AG10803 (cell line): ENCODE measurements at regions not wholly inside any gene's neighbourhood (a gene's known extent, or its start where the extent isn't known, plus 50 kb on each side); places are given as distances from the start of the nearest gene placed in this dataset.
A peak's percentile ranks its signal among the peaks of the same experiment; 100 is the strongest.
"Not testable (repeated sequence)": the region's sequence is repeated elsewhere in the genome, so short reads cannot be mapped to it uniquely, and the experiment has no call there.

Experiments used
- DNase-seq: peaks from one replicate; pipeline ENCODE4 v3.0.0; 2010; ENCODE audit warnings: low read depth
- H3K4me3 ChIP-seq: 2 replicates; pipeline ENCODE4 v1.5.1; 2011; ENCODE audit warnings: mild to moderate bottlenecking, low read length, control low read depth
- CTCF ChIP-seq: conservative IDR thresholded peaks from 2 replicates; pipeline ENCODE4 v1.5.1; 2011; ENCODE audit warnings: mild to moderate bottlenecking, low read length, control low read depth, inconsistent platforms

DNA sequence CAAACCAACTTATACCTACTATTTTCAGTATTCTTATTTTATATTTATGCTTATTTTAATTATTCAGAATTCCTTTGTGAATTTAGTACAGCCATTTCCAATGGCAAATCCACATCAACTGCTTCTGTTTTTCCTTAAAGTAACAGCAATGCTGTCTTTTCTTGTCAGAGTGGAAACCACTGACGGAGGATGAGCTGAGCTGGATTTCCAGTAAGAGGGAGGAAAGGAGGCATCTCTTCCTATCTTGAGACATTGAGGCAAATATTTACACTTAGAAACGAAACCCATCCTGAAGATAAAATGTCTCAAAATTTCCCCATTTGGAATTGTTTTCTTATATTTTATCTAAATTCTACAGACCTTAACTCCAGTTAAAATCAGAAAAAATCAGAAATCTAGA is 66.1 kb upstream of the SLC44A3 start:
- no peak for DNase-seq
- no peak for TF ChIP-seq CTCF
- no peak overlapping the region for H3K4me3 ChIP-seq

DNA sequence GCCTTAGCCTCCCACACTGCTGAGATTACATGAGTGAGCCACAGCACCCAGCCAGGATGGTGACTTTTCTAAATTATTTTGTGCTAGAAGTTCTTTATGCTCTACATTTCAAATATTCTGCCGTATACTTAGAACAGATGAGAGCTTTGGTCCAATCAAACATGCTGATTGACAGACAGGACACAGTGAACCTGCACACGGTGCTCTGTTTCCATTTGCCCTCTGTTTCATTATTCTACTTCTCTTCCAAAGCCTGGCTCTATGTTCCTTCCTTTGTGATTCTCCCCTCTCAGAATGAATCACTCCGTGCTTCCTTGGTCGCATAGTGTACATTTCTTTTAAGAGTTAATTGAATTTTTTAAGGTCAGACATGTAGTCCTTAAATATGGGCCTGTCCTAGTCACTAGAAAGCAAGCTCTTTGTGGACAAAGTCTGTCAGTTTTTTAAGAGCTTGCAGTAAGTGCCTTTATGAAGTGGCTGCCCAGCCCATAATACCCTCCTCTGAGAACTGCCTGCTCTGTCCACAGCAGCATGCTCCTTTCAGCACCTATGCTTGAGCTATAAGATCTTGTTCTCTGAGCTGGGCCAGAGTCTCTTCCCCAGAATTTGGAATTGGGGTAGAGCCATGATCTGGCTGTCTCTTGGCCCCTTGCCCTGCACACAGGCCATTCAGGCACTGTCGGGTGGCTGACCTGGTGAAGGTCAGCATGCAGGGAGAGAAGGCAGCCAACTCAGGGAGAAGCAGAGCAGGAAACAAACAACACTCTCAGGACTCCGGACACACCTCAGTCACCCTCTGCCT is 66.8 kb upstream of the SLC44A3 start:
- H3K4me3 ChIP-seq = no peak overlapping the region
- no peak for TF ChIP-seq CTCF
- no peak for DNase-seq

DNA sequence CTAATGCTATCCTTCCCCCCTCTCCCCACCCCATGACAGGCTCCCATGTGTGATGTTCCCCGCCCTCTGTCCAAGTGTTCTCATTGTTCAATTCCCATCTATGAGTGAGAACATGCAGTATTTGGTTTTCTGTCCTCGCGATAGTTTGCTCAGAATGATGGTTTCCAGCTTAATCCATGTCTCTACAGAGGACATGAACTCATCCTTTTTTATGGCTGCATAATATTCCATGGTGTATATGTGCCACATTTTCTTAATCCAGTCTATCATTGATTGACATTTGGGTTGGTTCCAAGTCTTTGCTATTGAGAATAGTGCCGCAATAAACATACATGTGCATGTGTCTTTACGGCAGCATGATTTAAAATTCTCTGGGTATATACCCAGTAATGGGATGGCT is 68.7 kb upstream of the SLC44A3 start:
- H3K4me3 ChIP-seq, DNase-seq: not testable (repeated sequence)

GRCh38 chr1:94746635-94747525 is 73.3 kb upstream of the SLC44A3 start:
- no peak overlapping the region for H3K4me3 ChIP-seq
- DNase-seq = peak; percentile 52
- TF ChIP-seq CTCF = no peak

DNA sequence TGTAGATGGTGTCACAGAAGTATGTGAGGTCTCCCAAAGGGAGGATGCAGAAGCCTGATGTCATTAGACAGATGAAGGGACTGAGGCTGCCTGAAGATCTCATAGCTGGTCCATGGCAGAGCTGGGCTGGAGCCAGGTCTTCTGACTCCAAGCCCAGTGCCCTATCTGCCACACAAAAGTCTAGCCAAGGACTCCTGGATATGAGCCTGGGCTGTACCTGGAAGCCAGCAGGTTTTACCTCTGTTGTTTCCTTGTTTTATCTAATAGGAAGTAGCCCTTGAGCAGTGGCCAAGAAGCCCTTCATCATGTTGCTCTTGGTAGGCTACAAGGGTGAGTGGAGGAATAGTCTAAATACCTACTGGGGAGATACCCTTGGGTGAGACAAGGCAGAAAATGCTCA is 74.4 kb upstream of the SLC44A3 start:
- no peak overlapping the region for H3K4me3 ChIP-seq
- no peak for DNase-seq
- no peak for TF ChIP-seq CTCF

GRCh38 chr1:94743862-94744261 is 76.3 kb upstream of the SLC44A3 start:
- no peak overlapping the region for H3K4me3 ChIP-seq
- TF ChIP-seq CTCF = no peak
- no peak for DNase-seq

GRCh38 chr1:94741996-94742395 is 78.2 kb upstream of the SLC44A3 start:
- DNase-seq = no peak
- no peak overlapping the region for H3K4me3 ChIP-seq
- TF ChIP-seq CTCF = no peak
